ENCODE measurements at regions not wholly inside any gene's neighbourhood (a gene's known extent, or its start where the extent isn't known, plus 50 kb on each side); places are given as distances from the start of the nearest gene placed in this dataset.

DNA sequence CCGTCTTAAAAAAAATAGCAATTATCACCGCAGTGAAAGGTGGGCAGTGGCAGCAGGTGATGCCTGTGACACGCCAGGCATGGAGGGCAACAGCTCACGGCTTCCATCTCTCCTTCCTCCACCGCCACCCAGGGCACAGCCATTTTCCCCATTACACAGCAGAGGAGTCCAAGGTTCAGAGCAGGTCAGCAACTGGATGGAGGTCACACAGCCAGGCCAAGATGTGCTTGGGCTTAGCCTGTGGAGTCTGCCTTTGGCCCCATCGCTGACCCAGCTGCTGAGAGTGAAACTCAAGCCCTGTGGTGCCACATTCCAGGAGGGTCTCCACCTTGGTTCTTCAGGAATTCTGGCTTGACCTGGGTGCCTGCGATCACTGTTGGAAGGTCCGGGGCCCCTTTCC lies 411.1 kb downstream of the SHANK2 start:
- Histone ChIP-seq H3K9me3 (ENCODE audit: low read length) (no peaks in the 10 kb centered on the region), H3K4me3 (ENCODE audit: low read length) (no peak overlapping the region), H3K9me2 (ENCODE audit: insufficient read depth, low read length) (no peaks in the 10 kb centered on the region), H3F3A (ENCODE audit: insufficient read depth, low read length, poor library complexity, severe bottlenecking) (no peaks in the 10 kb centered on the region), H3K27me3 (ENCODE audit: insufficient read depth, low read depth, low read length) (no peaks in the 10 kb centered on the region), H3K4me2 (ENCODE audit: low read length) (no peak overlapping the region), H3K27ac (ENCODE audit: low read length) (no peak overlapping the region), H3K79me2 (replicated peaks; ENCODE audit: insufficient read depth, low read length) (no peaks in the 10 kb centered on the region), H3K9ac (ENCODE audit: low read length) (no peak overlapping the region), H2AFZ (ENCODE audit: low read depth, low read length) (no peak overlapping the region), H4K20me1 (ENCODE audit: insufficient read depth) (no peaks in the 10 kb centered on the region), H3K36me3 (ENCODE audit: insufficient read depth, low read length) (no peaks in the 10 kb centered on the region)
- TF ChIP-seq EZH2 (IDR thresholded peaks at IDR 0.05; ENCODE audit: borderline replicate concordance, insufficient read depth, low read length, poor library complexity, severe bottlenecking) (no peak), MXI1 (conservative IDR thresholded peaks at IDR 0.05; ENCODE audit: poor library complexity, severe bottlenecking) (no peak), POLR2AphosphoS5 (IDR thresholded peaks at IDR 0.05) (no peak), SMC3 (conservative IDR thresholded peaks at IDR 0.05; ENCODE audit: poor library complexity) (no peak), TAF1 (IDR thresholded peaks at IDR 0.05; ENCODE audit: low read depth) (no peak), EP300 (conservative IDR thresholded peaks at IDR 0.05; ENCODE audit: poor library complexity, severe bottlenecking) (no peak), RAD21 (conservative IDR thresholded peaks at IDR 0.05) (no peak)
- TF ChIP-seq, protein P1, sequence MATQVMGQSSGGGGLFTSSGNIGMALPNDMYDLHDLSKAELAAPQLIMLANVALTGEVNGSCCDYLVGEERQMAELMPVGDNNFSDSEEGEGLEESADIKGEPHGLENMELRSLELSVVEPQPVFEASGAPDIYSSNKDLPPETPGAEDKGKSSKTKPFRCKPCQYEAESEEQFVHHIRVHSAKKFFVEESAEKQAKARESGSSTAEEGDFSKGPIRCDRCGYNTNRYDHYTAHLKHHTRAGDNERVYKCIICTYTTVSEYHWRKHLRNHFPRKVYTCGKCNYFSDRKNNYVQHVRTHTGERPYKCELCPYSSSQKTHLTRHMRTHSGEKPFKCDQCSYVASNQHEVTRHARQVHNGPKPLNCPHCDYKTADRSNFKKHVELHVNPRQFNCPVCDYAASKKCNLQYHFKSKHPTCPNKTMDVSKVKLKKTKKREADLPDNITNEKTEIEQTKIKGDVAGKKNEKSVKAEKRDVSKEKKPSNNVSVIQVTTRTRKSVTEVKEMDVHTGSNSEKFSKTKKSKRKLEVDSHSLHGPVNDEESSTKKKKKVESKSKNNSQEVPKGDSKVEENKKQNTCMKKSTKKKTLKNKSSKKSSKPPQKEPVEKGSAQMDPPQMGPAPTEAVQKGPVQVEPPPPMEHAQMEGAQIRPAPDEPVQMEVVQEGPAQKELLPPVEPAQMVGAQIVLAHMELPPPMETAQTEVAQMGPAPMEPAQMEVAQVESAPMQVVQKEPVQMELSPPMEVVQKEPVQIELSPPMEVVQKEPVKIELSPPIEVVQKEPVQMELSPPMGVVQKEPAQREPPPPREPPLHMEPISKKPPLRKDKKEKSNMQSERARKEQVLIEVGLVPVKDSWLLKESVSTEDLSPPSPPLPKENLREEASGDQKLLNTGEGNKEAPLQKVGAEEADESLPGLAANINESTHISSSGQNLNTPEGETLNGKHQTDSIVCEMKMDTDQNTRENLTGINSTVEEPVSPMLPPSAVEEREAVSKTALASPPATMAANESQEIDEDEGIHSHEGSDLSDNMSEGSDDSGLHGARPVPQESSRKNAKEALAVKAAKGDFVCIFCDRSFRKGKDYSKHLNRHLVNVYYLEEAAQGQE (IDR thresholded peaks at IDR 0.05; ENCODE audit: borderline replicate concordance), result no peak
- TF ChIP-seq, protein P2, sequence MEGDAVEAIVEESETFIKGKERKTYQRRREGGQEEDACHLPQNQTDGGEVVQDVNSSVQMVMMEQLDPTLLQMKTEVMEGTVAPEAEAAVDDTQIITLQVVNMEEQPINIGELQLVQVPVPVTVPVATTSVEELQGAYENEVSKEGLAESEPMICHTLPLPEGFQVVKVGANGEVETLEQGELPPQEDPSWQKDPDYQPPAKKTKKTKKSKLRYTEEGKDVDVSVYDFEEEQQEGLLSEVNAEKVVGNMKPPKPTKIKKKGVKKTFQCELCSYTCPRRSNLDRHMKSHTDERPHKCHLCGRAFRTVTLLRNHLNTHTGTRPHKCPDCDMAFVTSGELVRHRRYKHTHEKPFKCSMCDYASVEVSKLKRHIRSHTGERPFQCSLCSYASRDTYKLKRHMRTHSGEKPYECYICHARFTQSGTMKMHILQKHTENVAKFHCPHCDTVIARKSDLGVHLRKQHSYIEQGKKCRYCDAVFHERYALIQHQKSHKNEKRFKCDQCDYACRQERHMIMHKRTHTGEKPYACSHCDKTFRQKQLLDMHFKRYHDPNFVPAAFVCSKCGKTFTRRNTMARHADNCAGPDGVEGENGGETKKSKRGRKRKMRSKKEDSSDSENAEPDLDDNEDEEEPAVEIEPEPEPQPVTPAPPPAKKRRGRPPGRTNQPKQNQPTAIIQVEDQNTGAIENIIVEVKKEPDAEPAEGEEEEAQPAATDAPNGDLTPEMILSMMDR (IDR thresholded peaks at IDR 0.05; ENCODE audit: poor library complexity, severe bottlenecking), result no peak

DNA sequence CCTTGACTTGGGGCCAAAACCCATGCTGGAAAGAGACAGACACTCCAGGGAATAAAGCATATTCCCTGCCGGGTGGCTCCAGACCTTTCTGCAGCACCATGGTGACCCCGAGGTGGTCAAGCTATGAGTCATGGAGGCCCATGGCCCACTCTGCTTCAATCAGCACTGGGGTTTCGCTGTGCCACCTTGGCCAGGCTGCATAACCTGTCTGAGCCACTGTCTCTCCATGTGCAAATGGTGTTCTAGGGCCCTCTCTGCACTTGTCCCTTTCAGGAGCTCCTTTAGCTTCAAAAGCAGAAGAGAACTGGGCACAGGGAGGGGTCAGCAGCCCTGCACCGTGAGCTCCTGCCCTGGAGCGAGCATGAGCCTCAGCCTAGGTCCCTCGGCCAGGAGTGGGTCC lies 410.1 kb downstream of the SHANK2 start:
- Histone ChIP-seq H3K27me3 (ENCODE audit: insufficient read depth, low read depth, low read length) (no peaks in the 10 kb centered on the region), H3K9me3 (ENCODE audit: low read length) (no peaks in the 10 kb centered on the region), H3K9me2 (ENCODE audit: insufficient read depth, low read length) (no peaks in the 10 kb centered on the region), H2AFZ (ENCODE audit: low read depth, low read length) (no peak overlapping the region), H3K36me3 (ENCODE audit: insufficient read depth, low read length) (no peaks in the 10 kb centered on the region), H3K4me3 (ENCODE audit: low read length) (no peak overlapping the region), H3K27ac (ENCODE audit: low read length) (no peak overlapping the region), H3K9ac (ENCODE audit: low read length) (no peak overlapping the region), H3F3A (ENCODE audit: insufficient read depth, low read length, poor library complexity, severe bottlenecking) (no peaks in the 10 kb centered on the region), H4K20me1 (ENCODE audit: insufficient read depth) (no peaks in the 10 kb centered on the region), H3K79me2 (replicated peaks; ENCODE audit: insufficient read depth, low read length) (no peaks in the 10 kb centered on the region), H3K4me2 (ENCODE audit: low read length) (no peak overlapping the region)
- TF ChIP-seq POLR2AphosphoS5 (IDR thresholded peaks at IDR 0.05) (no peak), RAD21 (conservative IDR thresholded peaks at IDR 0.05) (no peak), EP300 (conservative IDR thresholded peaks at IDR 0.05; ENCODE audit: poor library complexity, severe bottlenecking) (no peak), EZH2 (IDR thresholded peaks at IDR 0.05; ENCODE audit: borderline replicate concordance, insufficient read depth, low read length, poor library complexity, severe bottlenecking) (no peak), MXI1 (conservative IDR thresholded peaks at IDR 0.05; ENCODE audit: poor library complexity, severe bottlenecking) (no peak), TAF1 (IDR thresholded peaks at IDR 0.05; ENCODE audit: low read depth) (no peak), SMC3 (conservative IDR thresholded peaks at IDR 0.05; ENCODE audit: poor library complexity) (no peak)
- TF ChIP-seq, protein P1 (IDR thresholded peaks at IDR 0.05; ENCODE audit: borderline replicate concordance), result no peak
- TF ChIP-seq, protein P2 (IDR thresholded peaks at IDR 0.05; ENCODE audit: poor library complexity, severe bottlenecking), result no peak
